GM19351 (cell line): ENCODE measurements at regions not wholly inside any gene's neighbourhood (a gene's known extent, or its start where the extent isn't known, plus 50 kb on each side); places are given as distances from the start of the nearest gene placed in this dataset.
A peak's percentile ranks its signal among the peaks of the same experiment; 100 is the strongest.
"Not testable (repeated sequence)": the region's sequence is repeated elsewhere in the genome, so short reads cannot be mapped to it uniquely, and the experiment has no call there.

Experiments
- ATAC-seq: cut with Tn5 transposase; IDR thresholded peaks from one replicate; pipeline ENCODE4 v1.9.1; 2021; ENCODE audit warnings: mild to moderate bottlenecking, moderate library complexity; ENCODE audit not compliant: unreplicated experiment

DNA sequence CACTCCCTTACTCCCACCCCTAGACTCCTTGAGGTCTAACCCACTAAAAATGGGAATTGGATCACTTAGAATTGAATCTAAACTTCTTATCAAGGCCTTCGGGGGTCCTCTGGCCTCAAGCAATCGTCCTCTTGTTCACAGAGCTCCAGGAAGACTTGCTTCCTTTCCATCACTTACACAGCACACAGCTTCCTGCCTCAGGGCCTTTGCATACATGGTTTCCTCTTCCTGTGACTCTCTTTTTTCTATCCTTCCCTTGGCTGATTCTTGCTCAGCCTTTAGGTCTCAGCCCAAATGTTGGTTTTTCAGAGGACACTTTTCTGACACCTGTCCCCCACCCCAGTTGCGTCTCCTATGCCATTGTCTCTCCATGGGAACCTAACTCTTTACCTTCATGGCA lies 50.0 kb upstream of the ALDH1B1 start:
- ATAC-seq = no peak

GRCh38 chr9:38342096-38342495 lies 50.4 kb upstream of the ALDH1B1 start:
- no peak for ATAC-seq

DNA sequence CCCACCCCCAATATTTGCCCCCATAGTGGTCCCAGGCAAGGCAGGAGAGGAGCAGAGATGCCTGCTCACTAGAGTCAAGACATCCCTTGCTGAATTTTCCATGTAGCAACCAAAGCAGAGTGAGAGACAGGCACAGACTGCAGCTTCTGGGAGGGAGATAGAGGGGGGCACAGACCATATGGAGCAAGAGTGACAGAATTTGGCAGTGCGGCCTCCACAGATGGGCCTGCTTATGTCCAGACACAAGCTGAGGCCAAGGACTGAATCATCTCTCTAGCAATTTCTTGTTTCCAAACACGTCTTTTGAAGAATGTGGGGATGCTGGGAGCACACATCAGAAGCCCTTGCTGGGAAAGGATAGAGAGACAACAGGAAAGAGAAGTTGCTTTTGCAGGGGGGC lies 53.0 kb upstream of the ALDH1B1 start:
- ATAC-seq = no peak

DNA sequence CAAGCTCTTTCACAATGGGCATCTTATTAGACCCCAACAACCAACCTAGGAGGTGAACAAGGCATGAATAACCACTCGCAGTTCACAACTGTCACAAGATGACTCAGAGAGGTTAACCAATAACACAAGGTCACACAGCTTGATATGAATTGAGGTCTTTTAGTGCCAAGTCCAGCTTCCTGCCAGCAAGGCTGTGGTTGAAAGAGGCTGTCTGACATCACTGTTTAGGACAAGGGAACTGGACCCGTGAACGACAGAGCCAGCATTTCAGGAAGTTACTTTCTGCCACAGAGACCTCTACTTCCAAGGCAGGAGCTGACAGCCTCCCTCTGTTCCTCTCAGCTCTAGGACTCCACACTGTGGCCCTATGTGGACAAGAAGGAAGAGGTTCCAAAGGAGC lies 53.4 kb upstream of the ALDH1B1 start:
- peak; percentile 49 for ATAC-seq

DNA sequence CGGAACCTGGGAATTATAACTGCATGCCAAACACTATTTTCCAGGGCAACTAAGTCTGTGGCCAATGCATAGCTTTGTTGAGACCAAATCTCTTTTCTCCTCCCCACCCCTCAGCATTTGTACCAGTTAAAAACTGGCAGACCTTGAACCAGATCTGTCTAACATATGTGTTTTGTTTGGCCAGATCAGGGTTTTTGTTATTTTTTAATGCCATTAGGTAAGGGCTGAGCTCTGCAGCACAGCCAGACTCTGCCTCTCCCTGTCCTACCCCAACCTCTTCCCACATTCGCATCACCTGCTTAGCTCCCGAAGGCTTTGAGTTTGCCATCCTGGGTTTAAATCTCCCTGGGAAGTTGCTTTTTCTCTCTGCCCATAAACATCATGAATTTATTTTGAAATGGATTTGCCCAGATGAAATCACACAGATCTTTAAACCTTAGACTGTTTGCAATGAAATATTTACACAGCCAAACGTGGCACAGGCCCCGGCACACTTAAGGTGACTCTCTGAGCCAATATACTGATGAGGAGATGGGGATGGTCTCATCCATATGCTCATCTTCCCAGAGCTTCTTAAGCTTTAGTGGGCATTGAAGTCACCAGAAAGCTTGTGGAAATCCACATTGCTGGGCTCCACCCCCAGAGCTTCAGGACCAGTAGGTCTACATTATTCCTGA lies 54.0 kb upstream of the ALDH1B1 start:
- no peak for ATAC-seq

DNA sequence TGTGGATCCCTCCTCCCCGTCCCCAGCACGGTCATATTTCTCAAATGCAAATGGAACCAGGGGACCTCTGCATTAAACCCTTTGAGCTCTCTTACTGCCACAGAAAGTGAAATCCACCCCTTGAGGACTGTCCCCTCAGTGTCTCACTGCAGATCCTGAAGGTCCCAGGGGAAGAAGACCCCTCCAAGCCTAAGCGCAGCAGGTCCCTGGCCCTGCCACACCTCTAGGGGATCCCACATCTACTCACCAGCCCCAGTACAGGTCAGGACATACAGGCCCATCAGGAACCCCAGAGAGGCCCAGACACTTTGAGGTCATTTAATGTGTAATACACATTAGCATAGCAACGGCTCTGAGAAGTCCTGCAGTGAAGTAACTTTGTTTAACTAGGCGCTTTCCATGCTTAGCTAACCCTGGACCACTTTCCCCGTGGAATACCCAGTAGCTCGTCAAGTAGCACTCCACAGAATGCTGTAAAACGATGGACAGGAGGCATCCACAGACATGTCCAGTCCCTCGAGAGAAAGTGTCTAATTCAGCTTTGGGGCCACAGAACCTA lies 54.7 kb upstream of the ALDH1B1 start:
- ATAC-seq = no peak

GRCh38 chr9:38337181-38337580 lies 55.3 kb upstream of the ALDH1B1 start:
- no peak for ATAC-seq

GRCh38 chr9:38336341-38336740 lies 56.2 kb upstream of the ALDH1B1 start:
- no peak for ATAC-seq

GRCh38 chr9:38335686-38336085 lies 56.8 kb upstream of the ALDH1B1 start:
- no peak for ATAC-seq

DNA sequence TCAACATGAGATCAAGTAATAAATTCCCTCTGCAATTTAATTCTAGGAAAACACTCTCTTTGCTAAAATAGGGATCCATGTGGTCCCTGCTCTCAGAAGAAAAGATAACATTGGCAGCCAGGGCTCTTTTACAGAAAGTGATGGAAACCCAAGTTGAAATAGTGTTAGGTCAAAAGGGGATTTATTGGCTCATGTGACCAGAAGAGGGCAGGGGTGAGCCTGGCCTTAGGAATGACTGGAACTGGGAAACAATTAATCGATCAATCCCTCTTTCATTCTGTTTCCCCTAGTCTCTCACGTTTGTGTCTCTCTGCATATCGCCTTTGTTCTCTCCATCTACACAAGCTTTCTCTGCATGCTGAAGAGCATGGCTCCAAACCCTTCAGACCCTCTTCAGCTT lies 58.3 kb upstream of the ALDH1B1 start:
- no peak for ATAC-seq

- ATAC-seq = no peak
Measured at GRCh38 chr9:38333047-38333446, 59.5 kb upstream of the ALDH1B1 start.

- no peak for ATAC-seq
Measured at GRCh38 chr9:38332625-38333024, 59.9 kb upstream of the ALDH1B1 start.

DNA sequence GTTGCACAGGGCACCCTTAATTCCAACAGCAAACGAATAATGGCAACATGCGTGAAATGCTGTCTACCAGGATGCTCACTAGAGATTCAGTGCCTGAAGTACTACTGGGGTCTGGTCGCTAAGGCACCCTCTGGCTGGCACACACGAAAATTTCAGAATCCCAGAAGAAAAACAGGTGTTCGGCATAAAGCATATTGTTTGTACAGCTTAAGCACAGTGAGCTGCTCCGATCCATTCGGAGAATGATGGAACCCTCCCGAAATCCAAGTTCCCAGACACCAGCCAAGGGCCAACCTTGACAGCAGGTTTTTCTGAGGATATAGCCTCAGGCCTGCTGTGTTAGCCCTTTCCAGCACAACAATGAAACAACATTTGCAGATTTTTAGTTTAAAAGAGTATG lies 61.4 kb upstream of the ALDH1B1 start:
- ATAC-seq = no peak

- no peak for ATAC-seq
Measured at GRCh38 chr9:38329968-38330367, 62.5 kb upstream of the ALDH1B1 start.

DNA sequence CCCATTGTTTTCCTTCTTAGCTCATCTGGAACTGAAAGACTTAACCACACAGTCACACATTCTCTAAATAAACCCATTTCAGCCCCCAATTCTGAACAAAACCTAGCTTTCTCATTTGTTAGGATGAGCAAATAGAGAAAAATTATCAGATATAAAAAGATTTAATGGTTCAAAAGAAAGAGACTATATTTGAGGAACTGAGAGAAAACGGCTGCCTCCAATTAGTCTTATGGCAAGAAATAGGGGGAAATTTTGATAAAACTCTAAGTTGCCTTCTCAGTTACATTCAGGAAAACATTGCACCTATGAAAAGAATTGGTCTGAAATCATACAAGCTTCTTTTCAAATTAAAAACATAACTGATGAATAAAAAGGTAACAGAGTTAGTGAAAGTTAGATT lies 63.7 kb upstream of the ALDH1B1 start:
- no peak for ATAC-seq

DNA sequence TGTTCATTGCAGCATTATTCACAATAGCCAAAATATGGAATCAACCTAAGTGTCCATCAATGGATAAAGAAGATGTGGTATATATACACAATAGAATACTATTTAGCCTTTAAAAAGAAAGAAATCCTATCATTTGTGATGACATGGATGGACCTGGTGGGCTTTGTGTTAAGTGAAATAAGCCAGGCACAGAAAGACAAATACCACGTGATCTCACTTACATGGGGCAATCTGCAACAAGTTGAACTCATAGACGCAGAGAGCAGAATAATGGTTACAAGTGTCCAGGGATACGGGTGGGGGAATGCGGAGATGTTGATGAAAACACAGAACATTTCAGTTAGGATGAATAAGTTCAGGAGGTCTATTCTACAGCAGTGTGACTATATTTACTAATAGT lies 66.4 kb upstream of the ALDH1B1 start:
- no peak for ATAC-seq

- not testable (repeated sequence) for ATAC-seq
Measured at GRCh38 chr9:38324213-38324612, 68.3 kb upstream of the ALDH1B1 start.

GRCh38 chr9:38322937-38323336 lies 69.6 kb upstream of the ALDH1B1 start:
- no peak for ATAC-seq

- ATAC-seq = no peak
Measured at GRCh38 chr9:38319496-38320173, 72.9 kb upstream of the ALDH1B1 start.

DNA sequence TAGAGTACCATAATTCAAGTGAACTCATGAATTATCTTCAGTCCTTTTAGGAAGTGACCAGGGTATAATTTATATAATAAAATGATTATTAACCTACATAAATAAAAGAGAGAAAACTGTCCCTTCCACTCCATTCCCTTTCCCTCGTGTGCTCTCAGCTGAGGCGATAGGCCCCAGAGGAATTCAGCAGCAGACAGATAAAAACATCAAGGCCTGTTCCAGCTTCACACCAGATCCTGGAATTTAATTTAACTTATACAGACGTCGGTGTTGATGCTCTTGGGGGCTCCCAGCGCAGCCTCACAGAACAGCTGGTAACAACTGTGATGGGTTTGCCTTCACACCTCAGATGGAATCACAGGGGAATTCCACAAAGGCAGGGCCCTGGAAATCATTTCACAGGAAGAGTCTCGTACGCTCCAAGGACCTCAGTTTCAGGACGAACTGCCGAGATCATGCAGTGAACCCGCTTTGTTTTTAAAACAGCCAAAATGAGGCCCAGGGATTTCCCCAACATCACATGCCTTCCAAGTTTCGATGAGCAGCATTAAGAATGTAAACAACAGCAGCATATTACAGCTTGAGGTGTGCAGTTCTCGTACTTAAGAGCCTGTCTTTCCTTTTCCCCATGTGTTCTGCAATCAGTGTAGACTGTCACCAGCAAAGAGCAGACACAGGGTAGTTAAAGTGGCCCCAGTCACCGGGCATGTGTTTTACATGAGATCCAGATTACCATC lies 73.6 kb upstream of the ALDH1B1 start:
- peak; percentile 91 for ATAC-seq

DNA sequence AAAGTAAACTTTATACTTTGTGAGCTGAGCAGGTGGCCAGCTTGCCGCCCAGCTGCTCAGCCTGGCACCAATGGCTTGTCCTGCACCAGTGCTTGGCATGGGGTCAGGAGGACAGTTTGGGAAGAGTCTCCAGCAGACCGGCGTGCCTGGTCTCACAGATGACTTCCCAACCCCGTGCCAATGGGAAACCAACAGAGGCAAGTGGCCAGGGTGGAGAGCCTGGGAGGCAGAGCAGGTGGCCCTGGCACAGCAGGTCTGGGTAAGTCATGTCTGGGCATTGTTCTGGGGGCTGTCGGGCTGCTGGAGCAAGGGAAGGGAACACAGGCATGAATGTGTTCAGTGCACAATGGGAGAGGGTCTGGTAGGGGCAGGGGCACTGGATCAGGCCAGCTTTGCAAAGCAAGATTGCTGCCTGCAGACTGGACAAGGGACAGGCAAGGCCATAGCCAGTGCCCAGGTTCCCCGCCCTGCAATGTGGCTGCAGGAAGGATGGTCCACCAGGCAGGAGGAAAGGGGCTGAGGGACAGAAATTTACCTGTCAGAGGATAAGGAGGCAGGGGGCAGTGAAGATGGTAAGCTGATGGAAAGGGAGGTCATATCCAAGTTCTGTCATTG lies 76.2 kb upstream of the ALDH1B1 start:
- ATAC-seq = no peak
